ENCODE measurements at regions not wholly inside any gene's neighbourhood (a gene's known extent, or its start where the extent isn't known, plus 50 kb on each side); places are given as distances from the start of the nearest gene placed in this dataset.

- TF ChIP-seq CTCF (IDR thresholded peaks at IDR 0.05; ENCODE audit: insufficient read depth, low read length) (no peak), SPI1 (IDR thresholded peaks at IDR 0.05; ENCODE audit: borderline replicate concordance, low read depth) (no peak)
These were observed 52.9 kb upstream of the TENM3 start for GRCh38 chr4:182190306-182190705.

All from HL-60 (cell line).